ENCODE measurements at regions not wholly inside any gene's neighbourhood (a gene's known extent, or its start where the extent isn't known, plus 50 kb on each side); places are given as distances from the start of the nearest gene placed in this dataset.

DNA sequence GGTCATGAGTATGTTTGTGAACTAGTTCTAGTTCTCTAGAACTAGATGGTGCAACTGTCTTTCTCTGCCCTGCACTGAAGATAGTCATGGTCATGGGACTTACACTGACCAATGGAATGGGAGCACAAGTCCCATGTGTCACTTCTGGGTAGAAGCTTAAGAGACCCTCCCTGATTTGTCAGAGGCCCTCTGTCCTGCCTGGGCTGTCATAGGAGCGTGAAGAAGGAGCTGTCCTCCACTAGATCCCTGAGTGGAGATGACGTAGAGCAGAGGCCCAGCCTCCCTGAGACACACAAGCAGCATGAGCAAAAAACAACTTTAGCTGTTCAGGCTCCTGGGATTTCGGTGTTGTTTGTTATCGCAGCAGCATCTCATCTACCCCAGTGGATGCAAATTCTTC lies 514.5 kb downstream of the PREX1 start:
- no peak for TF ChIP-seq POLR2A (IDR thresholded peaks at IDR 0.05)
- TF ChIP-seq, protein P1, sequence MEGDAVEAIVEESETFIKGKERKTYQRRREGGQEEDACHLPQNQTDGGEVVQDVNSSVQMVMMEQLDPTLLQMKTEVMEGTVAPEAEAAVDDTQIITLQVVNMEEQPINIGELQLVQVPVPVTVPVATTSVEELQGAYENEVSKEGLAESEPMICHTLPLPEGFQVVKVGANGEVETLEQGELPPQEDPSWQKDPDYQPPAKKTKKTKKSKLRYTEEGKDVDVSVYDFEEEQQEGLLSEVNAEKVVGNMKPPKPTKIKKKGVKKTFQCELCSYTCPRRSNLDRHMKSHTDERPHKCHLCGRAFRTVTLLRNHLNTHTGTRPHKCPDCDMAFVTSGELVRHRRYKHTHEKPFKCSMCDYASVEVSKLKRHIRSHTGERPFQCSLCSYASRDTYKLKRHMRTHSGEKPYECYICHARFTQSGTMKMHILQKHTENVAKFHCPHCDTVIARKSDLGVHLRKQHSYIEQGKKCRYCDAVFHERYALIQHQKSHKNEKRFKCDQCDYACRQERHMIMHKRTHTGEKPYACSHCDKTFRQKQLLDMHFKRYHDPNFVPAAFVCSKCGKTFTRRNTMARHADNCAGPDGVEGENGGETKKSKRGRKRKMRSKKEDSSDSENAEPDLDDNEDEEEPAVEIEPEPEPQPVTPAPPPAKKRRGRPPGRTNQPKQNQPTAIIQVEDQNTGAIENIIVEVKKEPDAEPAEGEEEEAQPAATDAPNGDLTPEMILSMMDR (IDR thresholded peaks at IDR 0.05) = no peak

All from right lobe of liver (tissue), 4 donors.